CD4-positive, alpha-beta memory T cell (primary cell): ENCODE measurements at regions not wholly inside any gene's neighbourhood (a gene's known extent, or its start where the extent isn't known, plus 50 kb on each side); places are given as distances from the start of the nearest gene placed in this dataset.

ENCODE experiments used
- CTCF ChIA-PET: fragments of 350-600 bp; sonication (Branson Sonifier 250); formaldehyde crosslinking; loops from one replicate; lab custom pipeline; 2021; ENCODE audit warnings: inconsistent platforms; ENCODE audit not compliant: partially characterized antibody; lab: Charles Lee
- POLR2A ChIA-PET: fragments of 350-600 bp; sonication (Branson Sonifier 250); formaldehyde crosslinking; loops from one replicate; lab custom pipeline; 2021; ENCODE audit not compliant: partially characterized antibody; lab: Charles Lee
- DNase-seq, 5 donors: peaks; one replicate each; pipeline versions ENCODE4 v3.0.0 to v3.0.0-alpha.2; 2020 to 2022; ENCODE audit warnings: mixed read lengths in 1 of 5
- H3K27ac ChIP-seq: one replicate; pipeline ENCODE4 v1.7.0; 2013; ENCODE audit warnings: low read depth, low read length
- H3K27me3 ChIP-seq: 2 replicates; pipeline ENCODE4 v1.7.0; 2013; ENCODE audit warnings: mild to moderate bottlenecking, low read length, moderate library complexity; ENCODE audit not compliant: insufficient read depth
- H3K36me3 ChIP-seq: 2 replicates; pipeline ENCODE4 v1.7.0; 2013; ENCODE audit warnings: mild to moderate bottlenecking, low read length, moderate library complexity; ENCODE audit not compliant: insufficient read depth
- H3K4me1 ChIP-seq: 2 replicates; pipeline ENCODE4 v1.7.0; 2013; ENCODE audit warnings: mild to moderate bottlenecking, low read length, moderate library complexity; ENCODE audit not compliant: insufficient read depth
- H3K4me3 ChIP-seq, 2 donors: one replicate each; pipeline ENCODE4 v1.7.0; 2013; ENCODE audit warnings: low read length in 2 of 2, mild to moderate bottlenecking in 1 of 2
- H3K9me3 ChIP-seq, 2 donors: one replicate each; pipeline ENCODE4 v1.7.0; 2013; ENCODE audit warnings: low read length in 2 of 2, control low read depth in 1 of 2; ENCODE audit not compliant: control insufficient read depth in 1 of 2
- H3K27ac Mint-ChIP-seq, 7 donors: one replicate each; pipeline ENCODE4 v1.8.0; 2020 to 2021; ENCODE audit warnings: mixed read lengths in 7 of 7, mild to moderate bottlenecking in 6 of 7, inconsistent platforms in 3 of 7, moderate library complexity in 3 of 7
- H3K27me3 Mint-ChIP-seq, 2 donors: one replicate each; pipeline ENCODE4 v1.8.0; 2020 to 2021; ENCODE audit warnings: mixed read lengths in 2 of 2
- H3K36me3 Mint-ChIP-seq, 2 donors: one replicate each; pipeline ENCODE4 v1.8.0; 2020 to 2021; ENCODE audit warnings: mixed read lengths in 2 of 2, inconsistent platforms in 1 of 2, mild to moderate bottlenecking in 1 of 2
- H3K4me1 Mint-ChIP-seq, 4 donors: one replicate each; pipeline ENCODE4 v1.8.0; 2020 to 2021; ENCODE audit warnings: mixed read lengths in 4 of 4, mild to moderate bottlenecking in 1 of 4
- H3K4me3 Mint-ChIP-seq, 8 donors: one replicate each; pipeline ENCODE4 v1.8.0; 2020 to 2021; ENCODE audit warnings: mixed read lengths in 8 of 8, mild to moderate bottlenecking in 7 of 8, moderate library complexity in 6 of 8, inconsistent platforms in 3 of 8
- H3K9me3 Mint-ChIP-seq, 8 donors: one replicate each; pipeline ENCODE4 v1.8.0; 2020 to 2021; ENCODE audit warnings: mixed read lengths in 8 of 8, mild to moderate bottlenecking in 5 of 8, inconsistent platforms in 3 of 8, moderate library complexity in 1 of 8
- intact Hi-C: fragments of 100-400 bp; cut with micrococcal nuclease; formaldehyde crosslinking; loops from one replicate; pipeline ENCODE4 v1.15.1; 2023

DNA sequence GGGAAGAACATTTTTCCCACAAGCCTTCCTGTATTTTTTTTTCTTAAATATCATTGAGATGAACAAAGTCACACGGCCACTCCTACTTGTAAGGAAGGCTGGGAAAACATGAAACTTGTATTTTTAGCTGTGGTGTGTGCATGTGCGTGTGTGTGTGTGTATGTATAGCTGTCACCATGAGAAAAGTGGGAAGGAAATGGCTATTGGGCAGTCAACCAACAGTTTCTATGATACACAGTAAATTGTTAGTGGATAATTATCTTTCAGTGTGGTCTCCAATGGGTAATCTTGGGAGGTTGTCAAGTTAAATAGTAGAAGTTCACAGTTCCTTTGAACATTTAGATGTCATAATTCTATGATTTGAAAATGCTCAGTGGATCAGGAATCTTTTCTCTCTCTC lies 132.7 kb upstream of the USP24 start:
- no peaks in the 10 kb centered on the region for H3K36me3 Mint-ChIP-seq
- POLR2A ChIA-PET: no interaction called here
- no peaks in the 10 kb centered on the region for H3K4me1 ChIP-seq

DNA sequence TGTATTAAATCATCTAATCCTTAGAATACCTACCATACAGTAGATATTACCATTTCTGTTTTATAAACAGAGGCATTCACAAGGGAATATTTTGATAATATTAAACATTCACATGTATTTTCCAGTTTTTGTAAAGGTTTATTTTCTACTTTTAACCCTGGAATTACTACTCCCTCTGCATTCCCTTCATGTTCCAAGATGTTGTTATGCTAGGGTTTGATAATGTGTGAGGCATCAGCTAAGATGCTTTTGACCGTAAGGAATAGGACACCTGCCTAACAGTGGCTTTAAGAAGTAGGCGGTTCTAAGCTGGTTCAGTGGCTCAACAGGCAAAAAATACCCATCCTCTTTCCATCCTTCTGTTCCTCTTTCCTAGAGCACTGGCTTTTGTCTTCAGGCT lies 131.9 kb upstream of the USP24 start:
- ChIA-PET CTCF (no interaction called here), POLR2A (no interaction called here)
- intact Hi-C loops: no loop called here
- H3K27ac Mint-ChIP-seq: no peak overlapping the region
- peaks cover 18 to 19% of the 10 kb centered on the region in 2 donors for H3K27me3 Mint-ChIP-seq
- no peak overlapping the region for H3K4me3 ChIP-seq
- no peaks in the 10 kb centered on the region for H3K4me1 Mint-ChIP-seq
- no peaks in the 10 kb centered on the region for H3K4me1 ChIP-seq
- no peaks in the 10 kb centered on the region for H3K9me3 ChIP-seq
- no peak for DNase-seq
- H3K27me3 ChIP-seq: no peaks in the 10 kb centered on the region
- peaks cover 0 to 3% (median 0%) of the 10 kb centered on the region in 8 donors for H3K9me3 Mint-ChIP-seq
- no peaks in the 10 kb centered on the region for H3K36me3 Mint-ChIP-seq
- no peaks in the 10 kb centered on the region for H3K36me3 ChIP-seq
- no peak overlapping the region for H3K27ac ChIP-seq
- no peak overlapping the region for H3K4me3 Mint-ChIP-seq

More for the DNA sequence above, 132.7 kb upstream of the USP24 start:
- Mint-ChIP-seq H3K27me3 (peaks cover 18 to 19% of the 10 kb centered on the region in 2 donors), H3K4me1 (no peaks in the 10 kb centered on the region), H3K4me3 (no peak overlapping the region), H3K9me3 (peaks cover 0 to 3% (median 0%) of the 10 kb centered on the region in 8 donors), H3K27ac (no peak overlapping the region)
- intact Hi-C loops: no loop called here
- no peaks in the 10 kb centered on the region for H3K27me3 ChIP-seq
- H3K36me3 ChIP-seq: no peaks in the 10 kb centered on the region
- CTCF ChIA-PET: no interaction called here
- no peak overlapping the region for H3K27ac ChIP-seq
- H3K9me3 ChIP-seq: no peaks in the 10 kb centered on the region
- no peak for DNase-seq
- no peak overlapping the region for H3K4me3 ChIP-seq

DNA sequence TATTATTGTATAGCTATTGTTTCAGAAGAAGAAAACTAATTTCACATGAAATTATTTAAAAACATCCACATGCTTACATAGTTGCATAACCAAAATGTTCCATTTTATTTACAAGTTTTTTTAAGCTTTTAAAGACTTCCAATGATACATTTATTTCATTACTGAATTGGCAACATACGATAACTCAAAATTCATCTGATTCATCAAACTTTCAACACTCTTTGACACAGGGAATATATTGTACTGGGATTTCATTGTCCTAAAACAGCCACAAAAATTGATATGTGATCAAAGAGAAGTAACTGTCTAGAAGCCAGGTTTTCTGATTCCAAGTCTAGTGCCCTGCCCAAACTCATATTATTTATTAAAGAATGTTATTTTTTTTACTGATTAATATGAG lies 131.4 kb upstream of the USP24 start:
- Mint-ChIP-seq H3K36me3 (no peaks in the 10 kb centered on the region), H3K4me1 (no peaks in the 10 kb centered on the region), H3K27me3 (peaks cover 18 to 19% of the 10 kb centered on the region in 2 donors), H3K4me3 (no peak overlapping the region), H3K9me3 (peaks cover 0 to 3% (median 0%) of the 10 kb centered on the region in 8 donors), H3K27ac (no peak overlapping the region)
- H3K9me3 ChIP-seq: no peaks in the 10 kb centered on the region
- no peaks in the 10 kb centered on the region for H3K27me3 ChIP-seq
- no peak overlapping the region for H3K27ac ChIP-seq
- H3K4me3 ChIP-seq: no peak overlapping the region
- intact Hi-C loops: no loop called here
- CTCF ChIA-PET: no interaction called here
- POLR2A ChIA-PET: no interaction called here
- no peaks in the 10 kb centered on the region for H3K4me1 ChIP-seq
- H3K36me3 ChIP-seq: no peaks in the 10 kb centered on the region
- DNase-seq: no peak

DNA sequence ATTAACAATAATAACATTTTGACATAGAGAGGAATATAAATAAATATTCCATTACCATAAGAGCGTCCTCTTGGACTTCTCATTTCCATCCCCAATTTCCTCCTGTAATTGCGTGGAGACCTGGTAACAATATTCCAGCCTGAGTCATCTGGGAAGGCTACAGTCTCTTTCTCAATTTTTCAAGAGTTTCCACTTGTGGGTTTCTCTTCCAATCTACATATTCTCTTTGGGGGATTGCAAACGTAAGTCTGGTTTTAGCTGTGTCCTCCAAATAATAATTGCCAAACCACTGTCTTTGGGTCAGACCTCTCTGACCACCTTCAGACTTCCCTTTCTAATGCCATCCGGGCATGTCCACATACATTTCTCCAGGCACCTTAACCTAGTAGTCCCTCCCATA lies 124.5 kb upstream of the USP24 start:
- no peaks in the 10 kb centered on the region for H3K36me3 ChIP-seq
- intact Hi-C loops: no loop called here
- no peak overlapping the region for H3K27ac ChIP-seq
- Mint-ChIP-seq H3K27me3 (peaks cover 5 to 6% of the 10 kb centered on the region in 2 donors), H3K4me1 (no peaks in the 10 kb centered on the region), H3K9me3 (peaks cover 0 to 20% (median 12%) of the 10 kb centered on the region in 8 donors), H3K4me3 (no peak overlapping the region), H3K27ac (no peak overlapping the region), H3K36me3 (peaks cover 0 to 11% of the 10 kb centered on the region in 2 donors)
- no peaks in the 10 kb centered on the region for H3K9me3 ChIP-seq
- H3K4me1 ChIP-seq: no peaks in the 10 kb centered on the region
- ChIA-PET CTCF (no interaction called here), POLR2A (no interaction called here)
- no peak for DNase-seq
- H3K27me3 ChIP-seq: no peaks in the 10 kb centered on the region
- no peak overlapping the region for H3K4me3 ChIP-seq

DNA sequence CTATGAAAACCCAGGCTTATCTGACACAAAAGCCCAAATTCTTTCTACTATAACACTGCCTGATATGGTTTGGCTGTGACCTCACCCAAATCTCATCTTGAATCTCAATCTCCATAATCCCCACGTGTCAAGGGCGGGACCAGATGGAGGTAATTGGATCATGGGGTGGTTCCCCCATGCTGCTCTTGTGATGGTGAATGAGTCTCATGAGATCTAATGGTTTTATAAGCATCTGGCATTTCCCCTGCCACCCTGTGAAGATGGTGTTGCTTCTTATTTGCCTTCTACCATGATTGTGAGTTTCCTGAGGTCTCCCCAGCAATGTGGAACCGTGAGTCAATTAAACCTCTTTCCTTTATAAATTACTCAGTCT lies 123.3 kb upstream of the USP24 start:
- Mint-ChIP-seq H3K9me3 (peaks cover 0 to 20% (median 12%) of the 10 kb centered on the region in 8 donors), H3K4me1 (no peaks in the 10 kb centered on the region), H3K27me3 (peaks cover 5 to 6% of the 10 kb centered on the region in 2 donors), H3K27ac (no peak overlapping the region), H3K36me3 (peaks cover 0 to 11% of the 10 kb centered on the region in 2 donors), H3K4me3 (no peak overlapping the region)
- Histone ChIP-seq H3K4me3 (no peak overlapping the region), H3K36me3 (no peaks in the 10 kb centered on the region), H3K9me3 (no peaks in the 10 kb centered on the region), H3K27ac (no peak overlapping the region), H3K4me1 (no peaks in the 10 kb centered on the region), H3K27me3 (no peaks in the 10 kb centered on the region)
- intact Hi-C loops: loop anchor here (1.0 kb wide), 1 partner anchor 198 kb away; no protein-coding TSS in a partner anchor
- ChIA-PET CTCF (no interaction called here), POLR2A (no interaction called here)
- no peak for DNase-seq

DNA sequence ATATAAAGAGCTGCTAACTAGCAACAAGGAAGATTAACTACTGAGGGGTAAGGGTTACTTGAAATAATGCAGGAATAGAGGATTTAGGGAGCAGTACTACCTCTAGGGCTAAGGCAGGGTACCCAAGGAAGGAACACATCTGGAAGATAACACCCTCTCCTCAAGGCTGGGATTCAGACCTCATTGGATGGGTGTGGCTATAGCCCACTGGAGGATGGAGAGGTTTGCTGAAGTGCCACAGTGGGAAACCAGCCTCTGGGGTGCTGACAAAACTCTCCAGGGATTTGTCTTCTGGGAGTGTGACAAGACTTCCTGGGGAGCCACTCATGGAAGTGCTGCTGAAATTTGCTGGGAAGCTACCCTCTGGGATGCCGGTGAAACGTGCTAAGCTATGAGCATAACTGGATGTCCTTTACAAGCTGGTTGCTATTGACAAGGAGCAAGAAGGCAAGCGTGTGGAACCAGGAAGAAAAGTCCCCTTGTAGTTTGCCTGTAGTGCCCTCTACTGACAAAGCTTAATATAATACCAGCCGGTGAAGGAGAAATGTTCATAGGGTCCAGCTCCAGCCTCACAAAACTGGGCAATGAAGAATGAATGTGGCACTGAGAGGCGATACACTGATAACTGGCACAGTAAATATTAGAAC lies 122.8 kb upstream of the USP24 start:
- H3K27me3 Mint-ChIP-seq: peaks cover 0 to 2% of the 10 kb centered on the region in 2 donors
- no peak overlapping the region for H3K4me3 Mint-ChIP-seq
- H3K9me3 ChIP-seq: no peaks in the 10 kb centered on the region
- H3K9me3 Mint-ChIP-seq: peaks cover 0 to 20% (median 13%) of the 10 kb centered on the region in 8 donors
- no peak overlapping the region for H3K4me3 ChIP-seq
- intact Hi-C loops: loop anchor here (1.0 kb wide), 1 partner anchor 198 kb away; no protein-coding TSS in a partner anchor
- H3K27ac Mint-ChIP-seq: no peak overlapping the region
- no peaks in the 10 kb centered on the region for H3K36me3 ChIP-seq
- no peaks in the 10 kb centered on the region for H3K4me1 Mint-ChIP-seq
- no peak for DNase-seq
- H3K36me3 Mint-ChIP-seq: peaks cover 0 to 11% of the 10 kb centered on the region in 2 donors
- H3K27me3 ChIP-seq: no peaks in the 10 kb centered on the region
- CTCF ChIA-PET: no interaction called here
- H3K27ac ChIP-seq: no peak overlapping the region
- no peaks in the 10 kb centered on the region for H3K4me1 ChIP-seq
- POLR2A ChIA-PET: no interaction called here

DNA sequence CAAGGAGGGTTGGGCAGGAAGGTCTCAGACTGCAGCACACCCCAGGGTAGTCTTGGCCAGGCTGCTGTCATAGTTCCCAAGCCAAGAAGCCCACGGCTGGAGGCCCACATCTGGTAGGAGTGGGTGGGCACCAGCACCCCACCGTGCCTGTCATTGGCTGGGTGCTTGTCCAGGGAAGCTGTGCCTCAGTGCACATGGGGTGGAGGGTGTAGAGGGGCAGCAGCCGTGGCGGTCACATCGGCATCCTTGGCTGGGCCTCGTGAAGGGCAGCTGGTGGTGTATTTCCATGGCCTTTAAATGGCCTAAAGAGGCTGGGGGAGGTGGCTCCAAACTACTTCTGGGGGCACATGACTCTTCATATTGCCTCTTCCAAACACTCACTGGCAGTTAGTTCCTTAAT lies 119.6 kb upstream of the USP24 start:
- Mint-ChIP-seq H3K4me3 (no peak overlapping the region), H3K4me1 (no peaks in the 10 kb centered on the region), H3K9me3 (peaks cover 0 to 4% (median 1%) of the 10 kb centered on the region in 8 donors), H3K36me3 (peaks cover 0 to under 1% of the 10 kb centered on the region in 2 donors), H3K27ac (no peak overlapping the region), H3K27me3 (peaks cover 2% of the 10 kb centered on the region in 2 donors)
- no peak for DNase-seq
- intact Hi-C loops: no loop called here
- Histone ChIP-seq H3K27ac (no peak overlapping the region), H3K36me3 (no peaks in the 10 kb centered on the region), H3K9me3 (no peaks in the 10 kb centered on the region), H3K4me1 (no peaks in the 10 kb centered on the region), H3K4me3 (no peak overlapping the region), H3K27me3 (no peaks in the 10 kb centered on the region)
- POLR2A ChIA-PET: no interaction called here
- CTCF ChIA-PET: no interaction called here
